ENCODE measurements at regions not wholly inside any gene's neighbourhood (a gene's known extent, or its start where the extent isn't known, plus 50 kb on each side); places are given as distances from the start of the nearest gene placed in this dataset.

DNA sequence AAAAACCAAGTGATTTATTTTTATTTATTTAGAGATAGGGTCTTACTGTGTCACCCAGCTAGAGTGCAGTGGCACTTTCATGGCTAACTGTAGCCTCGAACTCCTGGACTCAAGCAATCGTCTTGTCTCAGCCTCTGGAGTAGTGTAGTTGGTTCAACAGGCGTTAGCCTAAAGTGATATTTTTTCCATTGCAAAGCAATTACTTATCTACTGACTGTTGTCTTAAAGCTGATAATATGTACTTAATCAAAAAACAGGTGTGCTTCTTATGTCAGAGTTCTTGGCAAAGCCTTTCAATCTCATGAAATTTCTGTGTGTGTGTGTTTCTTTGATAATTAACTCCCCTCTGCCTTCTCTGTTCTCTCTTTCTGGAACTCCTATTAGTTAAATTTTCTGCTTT is 62.4 kb upstream of the DUSP10 start:
- Mint-ChIP-seq H3K9me3 (ENCODE audit: unreplicated experiment) (peaks cover 1% of the 10 kb centered on the region), H3K27ac (ENCODE audit: unreplicated experiment) (no peak overlapping the region), H3K4me1 (ENCODE audit: low read depth, unreplicated experiment) (no peaks in the 10 kb centered on the region), H3K27me3 (ENCODE audit: unreplicated experiment) (no peaks in the 10 kb centered on the region), H3K36me3 (ENCODE audit: unreplicated experiment) (peaks cover 5% of the 10 kb centered on the region), H3K4me3 (ENCODE audit: unreplicated experiment) (no peak overlapping the region)
- TF ChIP-seq, protein P1, sequence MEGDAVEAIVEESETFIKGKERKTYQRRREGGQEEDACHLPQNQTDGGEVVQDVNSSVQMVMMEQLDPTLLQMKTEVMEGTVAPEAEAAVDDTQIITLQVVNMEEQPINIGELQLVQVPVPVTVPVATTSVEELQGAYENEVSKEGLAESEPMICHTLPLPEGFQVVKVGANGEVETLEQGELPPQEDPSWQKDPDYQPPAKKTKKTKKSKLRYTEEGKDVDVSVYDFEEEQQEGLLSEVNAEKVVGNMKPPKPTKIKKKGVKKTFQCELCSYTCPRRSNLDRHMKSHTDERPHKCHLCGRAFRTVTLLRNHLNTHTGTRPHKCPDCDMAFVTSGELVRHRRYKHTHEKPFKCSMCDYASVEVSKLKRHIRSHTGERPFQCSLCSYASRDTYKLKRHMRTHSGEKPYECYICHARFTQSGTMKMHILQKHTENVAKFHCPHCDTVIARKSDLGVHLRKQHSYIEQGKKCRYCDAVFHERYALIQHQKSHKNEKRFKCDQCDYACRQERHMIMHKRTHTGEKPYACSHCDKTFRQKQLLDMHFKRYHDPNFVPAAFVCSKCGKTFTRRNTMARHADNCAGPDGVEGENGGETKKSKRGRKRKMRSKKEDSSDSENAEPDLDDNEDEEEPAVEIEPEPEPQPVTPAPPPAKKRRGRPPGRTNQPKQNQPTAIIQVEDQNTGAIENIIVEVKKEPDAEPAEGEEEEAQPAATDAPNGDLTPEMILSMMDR (IDR thresholded peaks at IDR 0.05; ENCODE audit: partially characterized antibody, unreplicated experiment), result no peak
- no peak for DNase-seq

DNA sequence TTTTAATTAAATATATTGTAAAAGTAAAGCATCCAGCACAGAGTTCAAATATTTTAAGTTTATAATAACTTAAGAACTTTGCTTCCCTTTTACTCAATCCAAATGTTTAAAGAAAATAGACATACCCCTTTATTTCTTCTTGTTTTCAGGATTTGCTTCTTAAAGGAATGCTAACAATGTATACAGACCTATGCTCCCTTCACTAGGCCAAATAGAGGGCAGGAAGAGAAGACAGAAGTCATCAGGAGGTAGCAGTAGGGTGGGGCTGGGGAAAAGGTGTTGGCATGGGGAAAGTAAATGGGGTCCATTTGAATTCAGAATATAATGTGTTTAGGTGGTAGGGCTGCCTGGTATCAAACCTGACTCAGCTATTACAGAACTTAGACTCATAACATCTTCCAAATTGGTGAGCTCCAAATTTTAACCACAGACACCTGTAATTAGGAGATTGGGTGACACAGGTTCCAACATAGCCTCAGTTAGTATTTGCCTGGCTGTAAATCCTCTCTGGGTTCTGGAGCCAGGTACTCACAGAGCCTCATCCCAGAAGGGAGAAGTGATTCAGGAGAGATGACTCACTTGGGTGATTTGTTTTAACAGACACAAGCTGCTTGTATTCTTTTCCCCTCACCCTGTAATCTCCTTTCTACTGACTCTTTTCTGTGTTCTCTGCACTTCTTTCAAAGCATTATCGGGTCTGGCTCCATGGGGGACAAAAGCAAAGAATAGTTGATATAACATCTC is 60.1 kb upstream of the DUSP10 start:
- no peak overlapping the region for H3K4me3 Mint-ChIP-seq (ENCODE audit: unreplicated experiment)
- H3K4me1 Mint-ChIP-seq (ENCODE audit: low read depth, unreplicated experiment), result no peaks in the 10 kb centered on the region
- H3K36me3 Mint-ChIP-seq (ENCODE audit: unreplicated experiment), result peaks cover 7% of the 10 kb centered on the region
- no peak overlapping the region for H3K27ac Mint-ChIP-seq (ENCODE audit: unreplicated experiment)
- peaks cover 1% of the 10 kb centered on the region for H3K9me3 Mint-ChIP-seq (ENCODE audit: unreplicated experiment)
- no peak for DNase-seq
- H3K27me3 Mint-ChIP-seq (ENCODE audit: unreplicated experiment), result no peaks in the 10 kb centered on the region
- TF ChIP-seq, protein P1 (IDR thresholded peaks at IDR 0.05; ENCODE audit: partially characterized antibody, unreplicated experiment), result no peak

DNA sequence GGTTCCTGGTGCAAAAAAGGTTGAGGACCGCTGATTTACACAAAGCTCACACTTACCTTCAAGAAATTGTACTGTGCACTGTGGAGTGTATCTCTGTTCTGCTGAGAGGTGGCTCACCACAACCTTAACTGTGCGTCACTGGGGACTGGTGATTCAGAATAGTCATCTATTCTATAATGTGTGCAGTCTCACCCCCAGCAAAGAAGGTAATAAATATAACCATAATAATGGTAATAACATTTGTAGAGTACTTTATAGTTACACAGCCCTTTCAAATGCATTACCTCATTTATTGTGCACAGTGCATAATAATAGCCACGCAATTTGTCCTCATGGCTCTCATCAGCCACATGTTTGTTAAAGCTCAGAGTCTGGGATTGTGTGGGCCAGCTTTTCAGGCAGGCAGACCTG is 59.4 kb upstream of the DUSP10 start:
- TF ChIP-seq, protein P1 (IDR thresholded peaks at IDR 0.05; ENCODE audit: partially characterized antibody, unreplicated experiment), result no peak
- peaks cover 7% of the 10 kb centered on the region for H3K36me3 Mint-ChIP-seq (ENCODE audit: unreplicated experiment)
- H3K9me3 Mint-ChIP-seq (ENCODE audit: unreplicated experiment), result peaks cover 1% of the 10 kb centered on the region
- no peak overlapping the region for H3K4me3 Mint-ChIP-seq (ENCODE audit: unreplicated experiment)
- no peaks in the 10 kb centered on the region for H3K27me3 Mint-ChIP-seq (ENCODE audit: unreplicated experiment)
- no peak overlapping the region for H3K27ac Mint-ChIP-seq (ENCODE audit: unreplicated experiment)
- no peaks in the 10 kb centered on the region for H3K4me1 Mint-ChIP-seq (ENCODE audit: low read depth, unreplicated experiment)
- DNase-seq, result no peak

DNA sequence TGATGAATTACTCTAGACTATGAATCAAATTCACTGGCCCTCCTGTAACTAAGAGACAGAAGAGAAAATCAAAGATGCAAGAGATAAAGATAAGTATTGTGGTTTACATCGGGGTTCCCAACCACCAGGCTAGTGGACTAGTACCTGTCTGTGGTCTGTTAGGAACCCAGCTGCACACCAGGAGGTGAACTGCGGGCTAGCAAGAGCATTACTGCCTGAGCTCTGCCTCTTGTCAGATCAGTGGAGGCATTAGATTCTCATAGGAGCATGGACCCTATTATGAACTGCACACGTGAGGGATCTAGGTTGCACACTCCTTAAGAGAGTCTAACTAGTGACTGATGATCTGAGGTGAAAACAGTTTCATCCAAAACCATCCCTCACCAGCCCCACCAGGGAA is 58.9 kb upstream of the DUSP10 start:
- Mint-ChIP-seq H3K9me3 (ENCODE audit: unreplicated experiment) (peaks cover 1% of the 10 kb centered on the region), H3K36me3 (ENCODE audit: unreplicated experiment) (peaks cover 7% of the 10 kb centered on the region), H3K27ac (ENCODE audit: unreplicated experiment) (no peak overlapping the region), H3K4me3 (ENCODE audit: unreplicated experiment) (no peak overlapping the region), H3K4me1 (ENCODE audit: low read depth, unreplicated experiment) (no peaks in the 10 kb centered on the region), H3K27me3 (ENCODE audit: unreplicated experiment) (no peaks in the 10 kb centered on the region)
- no peak for DNase-seq
- TF ChIP-seq, protein P1 (IDR thresholded peaks at IDR 0.05; ENCODE audit: partially characterized antibody, unreplicated experiment), result no peak

DNA sequence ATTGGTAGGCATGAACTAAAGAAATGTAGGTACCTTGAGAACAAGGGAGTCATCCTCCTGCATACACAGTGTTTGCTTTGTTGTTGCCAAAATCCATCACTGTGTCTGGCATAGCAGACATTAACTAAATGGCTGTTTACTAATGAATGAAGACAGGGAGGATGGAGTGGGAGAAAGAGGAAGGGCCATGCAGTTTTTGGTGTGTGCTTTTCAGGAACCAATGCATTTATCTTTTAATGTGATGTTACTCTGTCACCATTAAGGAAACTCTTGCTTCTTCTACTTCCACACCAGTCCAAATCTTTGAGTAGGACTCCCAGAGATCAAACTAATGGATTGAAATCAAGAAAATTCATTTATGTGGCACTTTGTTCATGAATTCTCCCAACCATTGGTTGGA is 55.6 kb upstream of the DUSP10 start:
- Mint-ChIP-seq H3K4me1 (ENCODE audit: low read depth, unreplicated experiment) (no peaks in the 10 kb centered on the region), H3K27me3 (ENCODE audit: unreplicated experiment) (no peaks in the 10 kb centered on the region), H3K27ac (ENCODE audit: unreplicated experiment) (no peak overlapping the region), H3K9me3 (ENCODE audit: unreplicated experiment) (peaks cover 1% of the 10 kb centered on the region), H3K4me3 (ENCODE audit: unreplicated experiment) (no peak overlapping the region), H3K36me3 (ENCODE audit: unreplicated experiment) (peaks cover 7% of the 10 kb centered on the region)
- no peak for DNase-seq
- TF ChIP-seq, protein P1 (IDR thresholded peaks at IDR 0.05; ENCODE audit: partially characterized antibody, unreplicated experiment), result no peak
